ENCODE measurements at regions not wholly inside any gene's neighbourhood (a gene's known extent, or its start where the extent isn't known, plus 50 kb on each side); places are given as distances from the start of the nearest gene placed in this dataset.

DNA sequence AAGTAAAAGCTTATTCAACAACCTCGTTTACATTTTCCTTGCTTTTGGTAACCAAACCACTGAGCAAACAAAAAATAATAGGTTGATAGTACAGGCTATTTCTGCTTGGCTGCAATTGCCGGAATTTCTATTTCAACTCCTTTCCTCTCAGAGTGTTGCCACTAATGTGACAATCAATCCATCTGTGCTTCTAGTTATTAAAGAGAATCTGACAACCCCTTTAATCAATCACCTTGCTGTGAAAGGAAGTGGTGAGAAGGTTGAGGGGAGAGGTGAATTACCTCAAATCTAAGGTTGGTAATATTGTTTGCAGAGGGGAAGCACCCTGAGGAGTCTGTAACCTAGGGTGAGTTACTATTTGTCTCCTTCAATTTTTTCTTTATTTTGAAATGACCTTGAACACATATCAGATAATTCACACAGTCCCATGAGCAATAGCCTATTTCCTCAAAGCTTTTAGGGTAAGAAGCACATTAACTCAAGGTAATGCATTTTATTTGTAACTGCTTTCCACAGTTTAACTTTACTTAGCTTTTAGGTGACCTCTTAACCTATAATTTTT is 603.4 kb downstream of the MMUT start:
- H3K4me1 Mint-ChIP-seq: no peaks in the 10 kb centered on the region
- TF ChIP-seq, protein P1, sequence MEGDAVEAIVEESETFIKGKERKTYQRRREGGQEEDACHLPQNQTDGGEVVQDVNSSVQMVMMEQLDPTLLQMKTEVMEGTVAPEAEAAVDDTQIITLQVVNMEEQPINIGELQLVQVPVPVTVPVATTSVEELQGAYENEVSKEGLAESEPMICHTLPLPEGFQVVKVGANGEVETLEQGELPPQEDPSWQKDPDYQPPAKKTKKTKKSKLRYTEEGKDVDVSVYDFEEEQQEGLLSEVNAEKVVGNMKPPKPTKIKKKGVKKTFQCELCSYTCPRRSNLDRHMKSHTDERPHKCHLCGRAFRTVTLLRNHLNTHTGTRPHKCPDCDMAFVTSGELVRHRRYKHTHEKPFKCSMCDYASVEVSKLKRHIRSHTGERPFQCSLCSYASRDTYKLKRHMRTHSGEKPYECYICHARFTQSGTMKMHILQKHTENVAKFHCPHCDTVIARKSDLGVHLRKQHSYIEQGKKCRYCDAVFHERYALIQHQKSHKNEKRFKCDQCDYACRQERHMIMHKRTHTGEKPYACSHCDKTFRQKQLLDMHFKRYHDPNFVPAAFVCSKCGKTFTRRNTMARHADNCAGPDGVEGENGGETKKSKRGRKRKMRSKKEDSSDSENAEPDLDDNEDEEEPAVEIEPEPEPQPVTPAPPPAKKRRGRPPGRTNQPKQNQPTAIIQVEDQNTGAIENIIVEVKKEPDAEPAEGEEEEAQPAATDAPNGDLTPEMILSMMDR (conservative IDR thresholded peaks at IDR 0.05): no peak

DNA sequence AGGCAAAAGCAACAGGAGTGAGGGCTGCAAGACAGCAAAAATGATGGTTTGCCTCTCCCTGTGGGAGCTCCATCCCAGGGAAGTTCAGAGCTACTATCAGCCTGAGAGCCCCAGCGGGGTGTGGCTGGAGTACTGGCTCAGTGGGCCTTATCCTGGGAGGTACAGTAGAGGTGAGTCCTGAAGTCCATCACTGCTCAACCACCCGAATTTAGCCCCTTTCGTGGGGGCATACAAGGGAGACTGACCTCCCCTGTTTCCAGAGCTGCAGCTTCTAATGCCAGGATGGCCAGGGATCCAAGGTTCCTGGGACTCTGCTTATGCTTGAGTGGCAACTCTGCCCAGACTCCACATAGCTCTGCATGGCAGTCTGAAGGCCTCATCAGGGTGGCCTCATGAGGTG is 617.8 kb downstream of the MMUT start:
- H3K36me3 Mint-ChIP-seq (ENCODE audit: low read depth): peaks cover 9% of the 10 kb centered on the region
- no peak for DNase-seq (ENCODE audit: low read depth, low spot score)
- no peaks in the 10 kb centered on the region for H3K4me1 Mint-ChIP-seq
- no peak overlapping the region for H3K27ac Mint-ChIP-seq (ENCODE audit: unreplicated experiment)
- H3K27me3 Mint-ChIP-seq (ENCODE audit: low read depth): no peaks in the 10 kb centered on the region
- no peak overlapping the region for H3K4me3 Mint-ChIP-seq
- TF ChIP-seq, protein P1 (conservative IDR thresholded peaks at IDR 0.05): no peak
- H3K9me3 Mint-ChIP-seq: peaks cover 23% of the 10 kb centered on the region

More for the DNA sequence above, 603.4 kb downstream of the MMUT start:
- Mint-ChIP-seq H3K4me3 (no peak overlapping the region), H3K9me3 (peaks cover 4% of the 10 kb centered on the region), H3K36me3 (ENCODE audit: low read depth) (no peaks in the 10 kb centered on the region), H3K27me3 (ENCODE audit: low read depth) (peaks cover 5% of the 10 kb centered on the region), H3K27ac (ENCODE audit: unreplicated experiment) (no peak overlapping the region)
- DNase-seq (ENCODE audit: low read depth, low spot score): no peak

DNA sequence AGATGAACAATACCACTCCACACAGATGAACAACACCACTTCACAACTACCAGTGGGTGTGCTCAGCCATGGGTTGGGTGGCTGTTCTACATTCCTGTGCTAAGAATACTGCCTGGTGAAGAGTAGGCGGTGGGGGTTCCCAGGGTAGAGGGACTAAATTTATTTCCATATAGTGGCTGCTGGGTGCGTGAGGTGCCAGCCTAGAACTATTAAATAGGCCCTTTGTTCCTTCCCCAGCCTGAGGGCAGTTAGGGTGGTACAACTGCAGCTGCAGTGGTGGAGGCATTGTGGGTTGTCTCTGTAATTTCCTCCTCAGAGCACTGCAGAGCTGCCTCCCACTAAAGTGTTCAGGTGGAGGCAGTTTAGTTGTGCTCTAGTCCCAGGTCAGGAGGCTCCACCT is 618.4 kb downstream of the MMUT start:
- H3K36me3 Mint-ChIP-seq (ENCODE audit: low read depth): peaks cover 11% of the 10 kb centered on the region

DNA sequence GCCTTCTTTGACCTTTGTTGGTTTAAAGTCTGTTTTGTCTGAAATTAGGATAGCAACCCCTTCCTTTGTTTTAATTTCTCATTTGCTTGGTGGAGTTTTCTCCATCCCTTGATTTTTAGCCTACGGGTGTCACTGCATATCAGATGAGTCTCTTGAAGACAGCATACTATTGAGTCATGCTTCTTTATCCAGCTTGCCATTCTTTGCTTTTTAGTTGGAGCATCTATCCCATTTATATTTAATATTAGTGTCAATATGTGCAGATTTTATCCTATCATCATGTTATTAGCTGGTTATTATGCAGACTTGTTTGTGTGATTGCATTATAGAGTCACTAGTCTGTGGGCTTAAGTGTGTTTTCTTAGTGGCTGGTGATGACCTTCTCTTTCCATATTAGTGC is 622.2 kb downstream of the MMUT start:
- no peak overlapping the region for H3K4me3 Mint-ChIP-seq
- TF ChIP-seq, protein P1 (conservative IDR thresholded peaks at IDR 0.05): no peak
- H3K27ac Mint-ChIP-seq (ENCODE audit: unreplicated experiment): no peak overlapping the region
- H3K36me3 Mint-ChIP-seq (ENCODE audit: low read depth): peaks cover 11% of the 10 kb centered on the region
- DNase-seq (ENCODE audit: low read depth, low spot score): no peak
- peaks cover 16% of the 10 kb centered on the region for H3K9me3 Mint-ChIP-seq
- no peaks in the 10 kb centered on the region for H3K27me3 Mint-ChIP-seq (ENCODE audit: low read depth)
- H3K4me1 Mint-ChIP-seq: no peaks in the 10 kb centered on the region

More for the DNA sequence above, 618.4 kb downstream of the MMUT start:
- no peak for DNase-seq (ENCODE audit: low read depth, low spot score)
- Mint-ChIP-seq H3K4me1 (no peaks in the 10 kb centered on the region), H3K4me3 (no peak overlapping the region), H3K9me3 (peaks cover 20% of the 10 kb centered on the region), H3K27ac (ENCODE audit: unreplicated experiment) (no peak overlapping the region), H3K27me3 (ENCODE audit: low read depth) (no peaks in the 10 kb centered on the region)
- TF ChIP-seq, protein P1 (conservative IDR thresholded peaks at IDR 0.05): no peak

- H3K36me3 Mint-ChIP-seq (ENCODE audit: low read depth): peaks cover 11% of the 10 kb centered on the region
- TF ChIP-seq, protein P1 (conservative IDR thresholded peaks at IDR 0.05): no peak
- H3K27me3 Mint-ChIP-seq (ENCODE audit: low read depth): no peaks in the 10 kb centered on the region
- no peaks in the 10 kb centered on the region for H3K4me1 Mint-ChIP-seq
- no peak for DNase-seq (ENCODE audit: low read depth, low spot score)
- no peak overlapping the region for H3K27ac Mint-ChIP-seq (ENCODE audit: unreplicated experiment)
- H3K4me3 Mint-ChIP-seq: no peak overlapping the region
- H3K9me3 Mint-ChIP-seq: peaks cover 16% of the 10 kb centered on the region
These were observed 623.8 kb downstream of the MMUT start for GRCh38 chr6:48839206-48839605.

All from neural crest cell (in vitro differentiated cells).